Endometrium (tissue), 2 donors: ENCODE measurements at regions not wholly inside any gene's neighbourhood (a gene's known extent, or its start where the extent isn't known, plus 50 kb on each side); places are given as distances from the start of the nearest gene placed in this dataset.
"Not testable (repeated sequence)": the region's sequence is repeated elsewhere in the genome, so short reads cannot be mapped to it uniquely, and the experiment has no call there.

ENCODE experiments used
- FAIRE-seq: peaks from 2 replicates; lab custom pipeline; 2012; peaks lifted over from hg19 to GRCh38; lab: Jason Lieb, UNC
- donor health status: control.
- donor health status: control.

DNA sequence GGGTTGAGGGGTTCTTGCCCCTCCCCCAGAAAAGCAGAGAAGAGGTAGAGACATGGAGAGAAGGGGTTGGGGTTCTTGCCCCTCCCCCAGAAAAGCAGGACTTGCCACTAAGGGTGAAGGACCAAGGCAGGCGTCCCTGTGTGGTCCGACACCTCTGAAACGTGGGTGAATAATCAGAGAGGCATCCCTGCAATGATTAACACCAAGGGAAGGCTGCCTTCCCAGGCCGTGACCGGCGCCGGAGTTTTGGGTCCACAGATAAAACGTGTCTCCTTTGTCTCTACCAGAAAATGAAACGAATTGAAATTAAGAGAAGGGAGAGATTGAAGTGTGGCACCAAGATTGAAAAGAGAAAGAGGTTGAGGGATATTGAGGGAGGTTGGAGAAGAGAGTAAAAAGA is 778.2 kb downstream of the UQCRFS1 start:
- FAIRE-seq, result not testable (repeated sequence)

DNA sequence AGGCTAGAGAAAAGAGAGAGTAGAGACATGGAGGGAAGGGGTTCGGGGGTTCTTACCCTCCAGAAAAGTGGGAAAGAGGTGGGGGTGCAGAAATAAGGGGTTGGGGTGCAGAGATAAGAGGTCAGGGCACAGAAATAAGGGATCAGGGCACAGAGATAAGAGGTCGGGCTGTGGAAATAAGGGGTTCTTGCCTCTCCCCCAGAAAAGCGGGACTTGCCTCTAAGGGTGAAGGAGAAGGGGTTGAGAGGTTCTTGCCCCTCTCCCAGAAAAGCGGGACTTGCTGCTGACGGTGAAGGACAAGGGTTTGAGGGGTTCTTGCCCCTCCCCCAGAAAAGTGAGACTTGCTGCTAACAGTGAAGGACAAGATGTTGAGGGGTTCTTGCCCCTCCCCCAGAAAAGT is 778.6 kb downstream of the UQCRFS1 start:
- not testable (repeated sequence) for FAIRE-seq

DNA sequence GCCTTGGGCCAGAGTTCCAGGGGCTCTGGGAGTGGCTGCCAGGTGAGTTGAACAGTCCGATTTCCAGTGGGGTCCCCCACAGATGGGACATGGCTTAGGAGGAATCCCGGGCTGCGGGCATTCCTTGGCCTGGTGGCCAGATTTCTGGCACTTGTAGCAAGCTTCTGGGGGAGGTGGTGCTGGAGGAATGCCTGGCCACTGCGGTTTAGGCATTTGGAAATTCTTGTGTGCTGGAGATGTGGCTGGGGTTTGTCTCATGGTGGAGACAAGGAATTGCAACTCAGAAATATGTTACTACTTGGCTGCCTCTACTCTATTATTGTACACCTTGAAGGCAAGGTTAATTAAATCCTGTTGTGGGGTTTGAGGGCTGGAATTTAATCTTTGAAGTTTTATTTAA is 779.8 kb downstream of the UQCRFS1 start:
- FAIRE-seq, result not testable (repeated sequence)

DNA sequence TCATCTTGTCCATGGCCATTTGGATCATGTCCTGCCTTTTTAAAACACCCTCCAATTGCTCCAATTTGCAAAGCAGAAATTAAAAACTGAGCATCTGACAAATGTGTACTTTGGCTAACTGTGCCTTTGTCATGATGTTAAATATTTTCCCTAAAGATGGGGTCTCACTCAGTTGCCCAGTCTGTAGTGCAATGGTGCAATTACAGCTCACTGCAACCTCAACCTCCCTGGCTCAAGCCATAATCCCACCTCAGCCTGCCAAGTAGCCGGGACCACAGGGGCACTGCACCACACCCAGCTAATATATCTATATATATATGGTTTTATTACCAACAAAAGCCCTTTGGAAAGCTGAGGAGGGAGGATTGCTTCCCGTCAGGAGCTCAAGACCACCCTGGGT is 782.7 kb downstream of the UQCRFS1 start:
- FAIRE-seq, result no peak

DNA sequence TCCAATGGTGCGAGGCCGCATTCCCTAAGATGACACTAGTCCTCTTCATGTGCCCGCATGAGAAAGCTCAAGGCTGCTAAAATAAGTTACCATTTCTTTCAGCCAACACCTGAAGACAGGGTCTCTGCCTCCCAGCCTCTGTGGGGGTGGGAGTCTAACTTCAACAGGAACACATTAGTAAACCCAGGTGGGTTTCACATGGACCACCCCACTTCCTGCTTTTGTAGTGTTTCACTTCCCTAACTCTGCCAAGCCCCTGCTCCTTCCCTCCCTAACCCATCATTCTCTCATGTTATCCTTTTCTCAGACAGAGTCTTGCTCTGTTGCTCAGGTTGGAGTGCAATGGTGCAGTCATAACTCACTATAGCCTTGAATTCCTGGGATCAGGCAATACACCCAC is 783.6 kb downstream of the UQCRFS1 start:
- FAIRE-seq, result no peak

DNA sequence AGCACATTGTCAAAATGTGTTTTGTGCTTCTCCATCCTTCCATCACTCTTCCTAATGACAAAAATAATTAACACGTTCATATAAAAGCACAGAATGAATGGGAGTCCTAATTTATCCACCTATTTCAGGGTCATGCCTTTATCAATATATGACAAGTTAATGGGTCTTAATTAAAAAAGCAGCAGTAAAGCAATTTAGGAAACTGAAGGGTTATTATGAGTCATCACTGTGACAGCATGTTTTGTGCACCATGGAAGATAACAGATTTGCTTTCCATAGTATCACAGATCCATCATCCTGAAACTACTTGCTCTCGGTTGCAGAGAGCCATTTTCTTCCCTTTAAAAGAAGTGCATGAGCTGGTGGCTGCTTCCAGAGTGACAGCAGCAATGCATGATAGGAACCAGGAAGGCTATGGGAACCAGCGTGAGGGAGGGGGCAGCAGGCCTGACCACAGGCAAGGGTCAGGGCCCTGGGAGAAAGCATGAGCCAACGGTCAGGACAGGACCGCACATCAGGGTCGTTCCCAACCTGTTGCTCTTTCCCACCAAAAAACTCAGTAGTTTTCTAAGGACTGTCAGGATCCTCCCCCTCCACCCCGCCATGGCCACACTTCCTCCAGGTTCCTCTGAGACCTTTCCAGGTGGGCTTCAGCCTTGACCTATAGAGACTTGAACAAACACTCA is 784.1 kb downstream of the UQCRFS1 start:
- FAIRE-seq, result no peak

DNA sequence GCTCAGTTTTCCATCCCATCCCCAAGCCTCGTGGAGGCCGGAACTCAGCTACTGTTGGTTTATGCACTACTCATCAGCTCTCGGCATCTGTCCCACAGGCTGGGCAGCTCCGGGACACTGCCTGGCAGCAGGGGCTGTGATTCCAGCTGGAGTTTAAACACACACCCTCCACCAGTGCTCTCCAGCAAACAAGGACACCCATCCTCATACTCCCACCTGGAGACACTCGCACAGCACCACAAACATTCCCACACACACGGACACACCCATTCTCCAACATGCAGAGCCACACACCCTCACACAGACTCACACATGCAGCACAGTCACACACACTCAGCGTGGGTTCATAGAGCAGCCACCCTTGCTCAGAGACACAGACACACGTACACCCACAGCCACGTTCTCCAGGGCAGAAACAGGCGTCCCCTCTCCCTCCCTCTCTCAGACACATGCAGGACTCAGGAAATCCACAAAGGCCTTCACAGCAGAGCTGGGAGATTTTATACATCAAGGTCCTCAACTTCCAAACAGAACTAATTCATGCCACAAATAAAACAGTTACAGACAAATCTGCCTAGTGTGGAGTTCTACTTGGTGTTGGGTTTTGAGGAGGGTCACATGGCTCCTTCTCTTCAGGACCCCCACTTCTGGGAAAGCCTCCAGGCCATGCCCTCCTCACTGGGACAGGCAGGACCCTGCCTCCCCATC is 785.4 kb downstream of the UQCRFS1 start:
- FAIRE-seq, result no peak

DNA sequence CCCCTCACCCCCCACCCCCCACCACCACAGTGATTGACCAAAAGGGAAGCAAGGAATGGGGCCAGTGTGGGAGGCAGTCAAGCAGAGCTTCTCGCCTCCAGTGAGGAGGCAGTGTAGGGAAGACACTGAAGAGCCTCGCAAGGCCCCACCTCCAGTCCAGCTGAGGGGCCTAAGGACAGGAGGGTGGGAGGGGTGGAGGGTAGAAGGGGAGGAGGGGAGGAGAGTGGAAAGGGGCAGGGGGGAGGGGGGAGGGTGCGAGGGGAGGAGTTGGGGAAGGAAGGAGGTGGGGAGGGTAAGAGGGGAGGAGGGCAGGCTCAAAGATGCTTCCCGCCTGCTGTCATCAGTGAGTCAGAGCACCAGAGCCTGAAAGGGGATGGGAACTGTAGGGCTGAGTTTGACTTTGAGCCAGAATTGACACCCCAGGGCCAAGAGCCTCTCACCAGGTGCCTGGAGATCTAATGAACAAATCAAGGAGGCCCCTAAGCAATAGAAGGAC is 786.2 kb downstream of the UQCRFS1 start:
- no peak for FAIRE-seq

DNA sequence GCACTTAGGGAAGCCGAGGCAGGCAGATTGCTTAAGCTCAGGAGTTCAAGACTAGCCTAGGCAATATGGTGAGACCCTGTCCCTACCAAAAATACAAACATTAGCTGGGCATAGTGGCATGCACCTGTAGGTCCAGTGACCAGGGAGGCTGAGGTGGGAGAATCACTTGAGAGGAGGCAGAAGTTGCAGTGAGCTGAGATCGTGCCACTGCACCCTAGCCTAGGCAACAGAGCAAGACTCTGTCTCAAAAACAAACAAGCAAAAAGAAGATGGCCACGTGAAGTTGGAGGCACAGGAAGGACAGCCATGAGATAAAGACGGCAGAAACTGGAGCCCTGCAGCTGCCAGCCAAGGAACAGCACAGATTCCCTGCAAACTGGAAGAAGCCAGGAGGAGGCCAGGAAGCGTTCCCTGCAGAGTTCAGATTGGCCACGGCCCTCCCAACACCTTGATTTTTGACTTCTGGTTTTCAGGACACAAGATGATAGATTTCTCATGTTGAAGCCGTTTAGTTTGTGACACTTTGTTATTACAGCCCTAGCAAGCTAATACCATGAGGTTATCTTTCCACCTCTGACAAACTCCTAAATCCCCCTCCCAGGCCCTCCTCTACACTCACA is 786.7 kb downstream of the UQCRFS1 start:
- FAIRE-seq, result no peak

DNA sequence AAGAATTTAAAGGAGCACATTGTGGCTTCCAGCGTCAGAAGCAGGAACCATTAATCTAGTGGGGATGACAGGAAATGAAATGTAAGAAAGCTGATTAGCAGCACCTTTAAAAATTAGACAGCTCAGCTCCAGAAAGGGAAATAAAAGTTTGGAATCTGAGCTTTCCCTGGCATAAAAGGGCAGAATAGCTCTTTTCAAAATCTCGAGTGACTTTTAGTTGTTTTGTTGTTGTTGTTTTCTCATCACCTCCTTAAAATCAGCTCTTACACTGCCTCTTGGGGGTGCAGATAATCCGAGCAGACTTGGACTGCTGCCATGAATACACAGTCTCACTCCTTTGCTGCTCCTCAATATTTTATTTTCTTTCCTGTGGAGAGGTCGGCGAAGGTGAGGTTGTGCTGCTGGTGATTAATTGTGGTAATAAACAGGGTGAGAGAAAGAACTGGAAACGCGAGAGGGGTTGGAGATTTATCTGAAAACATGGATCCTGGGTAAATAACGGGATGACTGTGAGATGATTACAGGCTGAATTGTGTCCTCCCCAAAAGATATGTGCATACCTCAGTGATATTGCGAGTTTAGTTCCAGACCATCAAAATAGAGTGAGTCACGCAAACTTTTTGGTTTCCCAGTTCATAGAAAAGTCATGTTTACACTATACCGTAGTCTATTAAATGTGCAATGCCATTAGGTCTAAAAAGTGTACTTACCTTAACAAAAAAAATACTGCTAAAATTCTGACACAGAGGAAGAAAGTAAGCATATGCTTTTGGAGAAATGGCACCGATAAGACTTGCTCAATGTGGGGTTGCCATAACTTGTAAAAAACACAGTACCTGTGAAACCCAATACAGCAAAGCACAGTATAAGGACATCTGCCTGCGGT is 787.7 kb downstream of the UQCRFS1 start:
- FAIRE-seq, result no peak

DNA sequence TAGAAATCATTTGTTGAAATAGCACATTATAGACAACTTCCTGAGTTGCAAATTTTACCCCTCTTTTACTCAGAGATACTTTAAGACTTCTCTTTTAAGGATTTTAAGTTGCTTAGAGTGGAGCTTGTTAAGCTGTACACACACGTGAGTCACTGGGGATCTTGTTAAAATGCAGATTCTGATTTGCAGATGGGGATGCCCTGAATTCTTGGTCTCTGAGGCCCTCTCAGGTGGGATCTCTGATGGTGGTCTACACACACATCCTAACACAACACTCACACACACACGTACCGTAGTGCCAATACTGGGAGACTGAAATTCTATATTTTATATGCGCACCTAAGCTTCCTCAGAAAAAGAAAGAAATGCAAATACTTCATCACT is 788.3 kb downstream of the UQCRFS1 start:
- no peak for FAIRE-seq

DNA sequence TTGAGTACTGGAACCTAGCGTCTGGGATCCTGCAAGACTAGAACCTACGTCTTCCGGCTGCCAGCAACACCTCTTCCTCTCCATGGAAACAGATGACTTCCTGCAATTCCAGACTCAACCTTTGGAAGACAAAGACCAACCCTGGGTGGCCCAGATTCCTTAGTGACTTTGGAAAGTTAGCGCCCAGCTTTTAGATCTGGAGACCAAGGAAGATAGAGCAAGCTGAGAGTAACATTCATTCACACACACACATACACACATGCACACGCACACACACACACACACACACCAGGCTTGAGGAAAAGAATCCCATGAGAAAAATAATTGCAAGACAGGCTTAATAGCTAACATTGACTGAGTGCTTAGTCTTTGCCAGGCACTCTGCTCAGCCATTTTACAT is 788.9 kb downstream of the UQCRFS1 start:
- FAIRE-seq, result no peak

DNA sequence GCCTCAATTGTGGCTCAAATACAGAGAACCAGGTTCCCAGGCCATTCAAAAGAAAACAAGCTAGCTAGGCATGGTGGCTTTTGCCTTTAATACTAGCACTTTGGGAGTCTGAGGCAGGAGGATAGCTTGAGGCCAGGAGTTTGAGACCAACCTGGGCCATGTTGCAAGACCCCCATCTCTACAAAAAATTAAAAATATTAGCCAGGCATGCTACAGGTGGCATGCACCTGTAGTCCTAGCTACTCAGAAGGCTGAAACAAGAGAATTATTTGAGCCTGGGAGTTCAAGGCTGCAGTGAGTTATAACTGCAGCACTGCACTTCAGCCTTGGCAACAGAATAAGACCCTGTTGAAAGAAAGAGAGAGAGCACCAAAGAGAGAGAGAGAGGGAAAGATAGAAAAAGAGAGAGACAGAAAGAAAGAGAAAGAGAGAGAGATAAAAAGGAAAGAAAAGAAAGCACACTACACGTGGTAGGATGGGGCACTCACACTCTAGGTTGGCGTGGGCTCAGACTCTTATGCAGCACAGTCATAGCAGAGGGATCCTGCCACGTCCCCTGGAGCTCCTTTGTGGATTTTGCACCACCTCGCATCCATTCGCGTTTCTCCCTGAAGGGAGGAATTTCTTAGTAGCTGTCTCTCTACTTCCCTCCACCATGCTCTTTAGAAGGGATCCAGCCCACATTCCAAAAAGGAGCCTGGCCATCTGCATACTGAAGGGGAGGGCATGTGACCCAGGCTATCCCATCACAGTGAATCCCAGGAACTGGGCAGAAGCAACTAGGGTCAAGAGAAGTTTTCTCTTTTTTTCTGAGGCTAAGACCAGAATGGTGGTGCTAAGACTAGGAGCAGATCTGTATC is 789.9 kb downstream of the UQCRFS1 start:
- no peak for FAIRE-seq

DNA sequence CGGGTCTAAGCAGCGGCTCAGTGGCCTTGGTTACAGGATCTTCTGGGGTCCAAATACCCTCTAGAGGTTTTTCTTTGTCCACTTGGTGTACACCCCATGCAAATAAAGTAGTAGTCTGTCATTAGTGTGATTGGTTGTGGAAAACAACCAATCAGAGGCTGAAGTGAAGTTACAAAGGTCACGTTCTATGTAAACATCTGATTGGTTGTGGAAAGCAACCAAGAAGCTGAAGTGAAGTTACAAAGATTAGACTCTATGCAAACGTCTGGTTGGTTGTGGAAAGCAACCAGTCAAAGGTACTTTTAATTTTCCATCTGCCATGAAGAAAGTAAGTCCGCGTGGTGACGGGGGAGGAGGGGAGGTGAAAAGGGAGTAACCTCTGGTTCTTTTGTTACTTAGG is 790.9 kb downstream of the UQCRFS1 start:
- no peak for FAIRE-seq

DNA sequence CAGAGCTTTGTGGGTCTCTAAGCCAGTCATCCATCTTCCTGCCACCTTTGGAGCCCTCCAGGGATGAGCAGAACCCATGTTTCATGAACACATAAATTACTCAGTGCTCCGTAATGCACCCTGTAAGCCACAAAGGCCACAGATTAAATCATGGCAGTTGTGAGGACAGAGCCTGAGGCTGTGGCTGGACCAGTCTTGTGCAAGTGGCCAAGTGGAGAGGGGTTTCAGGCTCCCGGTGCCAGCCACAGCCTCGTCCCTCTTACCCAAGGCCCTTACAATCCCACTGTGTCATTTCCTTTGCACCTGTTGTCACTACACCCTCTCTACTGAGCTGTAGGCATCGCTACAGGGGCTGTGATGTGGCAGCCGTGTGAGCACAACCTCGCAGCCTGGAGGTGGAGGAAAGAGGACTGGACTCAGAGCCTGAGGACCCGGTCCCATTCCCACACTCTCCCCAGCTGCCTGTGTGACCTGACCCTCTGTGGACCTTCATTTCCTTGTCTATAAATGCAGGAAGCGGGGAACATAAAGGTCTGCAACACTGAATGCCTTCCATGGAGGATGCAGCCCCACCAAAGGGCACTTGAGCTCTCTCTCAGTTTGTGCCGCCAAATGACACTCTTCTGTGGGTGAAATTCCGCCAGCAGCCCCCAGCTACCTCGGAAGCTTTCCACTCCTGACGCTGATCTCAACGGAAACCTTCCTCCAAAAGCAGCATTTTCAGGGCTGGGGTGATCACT is 792.0 kb downstream of the UQCRFS1 start:
- FAIRE-seq, result no peak

DNA sequence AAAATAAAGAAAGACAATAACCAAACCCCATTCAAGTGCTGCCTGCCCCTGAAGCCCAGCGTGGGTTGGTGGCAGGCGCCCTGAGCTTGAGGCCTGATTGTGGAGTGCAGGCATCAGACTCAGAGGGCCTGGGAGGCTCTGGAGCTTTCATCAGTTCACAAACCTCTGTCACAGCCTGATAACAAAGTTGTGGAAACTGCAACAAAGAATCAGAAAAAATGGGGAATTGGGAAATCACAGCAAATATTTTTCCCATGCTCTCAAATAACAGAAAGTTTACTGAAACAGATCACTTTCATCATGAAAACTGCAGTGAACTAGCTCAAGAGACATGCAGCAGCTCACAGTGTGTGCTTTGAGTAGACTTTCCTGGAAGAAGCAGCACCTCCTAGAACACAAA is 793.6 kb downstream of the UQCRFS1 start:
- no peak for FAIRE-seq

DNA sequence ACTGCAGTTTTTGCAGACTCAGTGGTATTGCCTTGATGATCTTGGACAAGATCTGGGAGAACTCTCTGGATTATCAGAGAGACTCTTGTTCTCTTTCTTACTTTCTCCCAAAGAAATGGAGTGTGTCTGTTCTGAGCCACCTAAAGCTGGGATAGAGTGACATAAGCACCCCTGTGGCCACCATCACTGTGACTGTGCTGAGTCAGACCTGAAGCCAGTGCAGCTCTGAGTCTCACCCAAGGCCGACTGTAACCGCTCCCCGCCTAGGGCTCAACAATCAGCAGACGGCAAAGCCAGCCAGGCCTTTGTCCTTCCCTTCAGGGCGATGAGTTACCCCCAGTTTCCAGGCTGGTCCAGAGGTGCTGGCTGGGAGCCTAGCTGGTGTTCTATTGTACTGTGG is 795.6 kb downstream of the UQCRFS1 start:
- FAIRE-seq, result no peak

DNA sequence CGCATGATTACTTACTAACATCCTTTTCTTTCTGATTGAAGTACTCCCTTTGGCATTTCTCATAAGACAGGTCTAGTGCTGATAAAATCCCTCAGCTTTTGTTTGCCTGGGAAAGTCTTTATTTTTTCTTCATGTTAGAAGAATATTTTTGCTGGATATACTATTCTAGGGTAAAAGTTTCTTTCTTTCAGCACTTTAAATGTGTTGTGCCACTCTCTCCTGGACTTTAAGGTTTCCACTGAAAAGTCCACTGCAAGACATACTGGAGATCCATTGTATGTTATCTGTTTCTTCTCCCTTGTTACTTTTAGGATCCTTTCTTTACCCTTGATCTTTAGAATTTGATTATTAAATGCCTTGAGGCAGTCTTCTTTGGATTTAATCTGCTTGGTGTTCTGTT is 796.7 kb downstream of the UQCRFS1 start:
- no peak for FAIRE-seq

DNA sequence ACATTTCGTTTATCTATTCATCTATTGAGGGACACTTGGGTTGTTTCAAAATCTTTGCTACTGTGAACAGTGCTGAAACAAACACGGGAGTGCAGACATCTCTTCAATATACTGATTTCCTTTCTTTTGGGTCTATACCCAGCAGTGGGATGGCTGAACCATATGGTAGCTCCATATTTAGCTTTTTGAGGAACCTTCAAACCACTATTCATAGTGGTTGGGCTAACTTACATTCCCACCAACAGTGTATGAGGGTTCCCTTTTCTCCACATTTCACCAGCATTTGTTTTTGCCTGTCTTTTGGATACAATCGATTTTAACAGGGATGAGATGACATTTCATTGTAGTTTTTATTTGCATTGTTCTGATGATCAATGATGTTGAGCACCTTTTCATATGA is 798.2 kb downstream of the UQCRFS1 start:
- FAIRE-seq, result no peak

DNA sequence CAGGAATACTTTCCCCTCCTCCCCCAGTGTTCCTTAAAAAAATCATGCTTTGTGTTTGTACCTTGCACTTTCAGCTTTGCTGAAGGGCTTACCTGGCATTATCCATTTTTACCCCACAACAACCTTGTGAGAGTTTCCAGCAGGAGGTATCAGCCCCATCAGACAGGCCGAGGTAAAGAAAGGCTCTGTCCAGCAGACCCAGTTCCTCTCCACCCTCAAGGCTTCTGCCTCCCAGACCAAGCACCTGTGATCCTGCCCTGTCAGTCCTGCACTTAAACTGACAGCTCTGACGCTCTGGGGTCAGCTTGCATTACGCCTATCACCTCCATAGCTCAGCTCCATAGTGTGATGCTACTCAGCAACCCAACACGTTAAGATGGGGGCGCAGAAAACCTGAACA is 803.1 kb downstream of the UQCRFS1 start:
- no peak for FAIRE-seq

DNA sequence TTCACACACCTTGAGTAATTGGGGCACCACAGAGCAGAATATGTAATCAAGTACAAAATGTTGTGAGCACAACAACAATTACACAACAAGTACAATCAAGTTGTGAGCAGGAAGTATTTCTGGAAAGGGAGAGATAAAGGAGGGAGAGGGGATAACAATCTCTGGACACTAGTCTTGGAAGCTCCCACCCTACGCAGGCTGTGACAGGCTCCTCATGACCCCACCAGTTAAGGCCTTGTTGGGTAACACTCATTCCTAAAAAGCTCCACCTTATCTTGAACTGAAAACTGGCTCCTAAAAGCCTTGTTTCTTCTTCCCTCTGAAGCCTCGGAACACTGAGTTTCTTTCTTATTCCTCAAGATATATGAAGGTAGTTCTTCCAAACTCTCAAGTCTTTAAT is 806.0 kb downstream of the UQCRFS1 start:
- FAIRE-seq, result no peak
